ENCODE measurements at regions not wholly inside any gene's neighbourhood (a gene's known extent, or its start where the extent isn't known, plus 50 kb on each side); places are given as distances from the start of the nearest gene placed in this dataset.

DNA sequence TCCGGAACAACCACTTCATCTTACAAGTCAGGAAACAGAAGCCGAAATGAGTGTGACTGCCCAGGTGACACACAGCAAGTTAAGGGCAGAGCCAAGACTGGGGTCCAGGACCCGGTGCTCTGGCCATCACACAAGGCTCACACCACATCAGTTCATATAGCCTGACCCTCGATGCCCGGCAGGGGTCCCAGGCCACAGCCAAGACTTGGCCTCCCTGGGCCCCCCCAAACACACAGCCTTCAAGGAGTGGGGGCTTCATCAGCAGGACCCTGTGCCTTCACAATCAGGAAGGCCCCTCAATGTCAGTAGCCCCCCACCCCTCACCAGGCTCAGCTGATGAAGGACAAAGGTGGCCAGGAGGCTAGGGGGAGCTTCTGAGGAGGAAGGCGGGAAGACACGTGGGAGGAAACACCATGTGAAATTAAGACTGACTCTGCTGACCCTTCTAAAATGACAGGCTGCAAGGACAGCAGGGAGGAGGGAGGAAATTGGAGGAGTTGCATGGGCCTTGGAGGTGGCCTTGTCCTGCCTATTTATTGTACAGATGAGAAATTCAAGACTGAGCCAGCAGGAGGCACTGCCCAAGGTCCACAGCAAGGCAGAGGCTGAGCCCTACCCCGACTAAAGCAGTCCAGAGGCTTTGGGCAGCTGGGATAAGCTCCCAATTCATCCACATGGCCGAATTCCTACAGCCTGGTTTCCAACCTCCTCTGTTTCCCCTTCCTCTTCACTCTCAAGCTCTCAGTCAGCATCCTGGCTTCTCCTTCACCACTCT lies 216.1 kb upstream of the ZMIZ1 start:
- Histone ChIP-seq H3K27me3 (ENCODE audit: insufficient read depth, low read length) (no peaks in the 10 kb centered on the region), H3K9ac (ENCODE audit: low read length) (no peak overlapping the region), H3K4me2 (ENCODE audit: low read length) (no peak overlapping the region), H3K9me2 (ENCODE audit: insufficient read depth) (no peaks in the 10 kb centered on the region), H3K36me3 (ENCODE audit: control insufficient read depth in 1 of 2, insufficient read depth in 2 of 2, low read length in 2 of 2) (no peaks in the 10 kb centered on the region), H3K4me1 (ENCODE audit: control insufficient read depth in 1 of 2, insufficient read depth in 2 of 2, low read length in 2 of 2) (no peaks in the 10 kb centered on the region), H4K20me1 (ENCODE audit: insufficient read depth) (no peaks in the 10 kb centered on the region), H3K9me3 (ENCODE audit: control insufficient read depth in 1 of 2, insufficient read depth in 1 of 2, low read depth in 1 of 2, low read length in 2 of 2) (no peaks in the 10 kb centered on the region), H3K79me2 (ENCODE audit: insufficient read depth, low read length) (no peaks in the 10 kb centered on the region), H3K27ac (ENCODE audit: low read depth, low read length) (no peak overlapping the region), H2AFZ (ENCODE audit: low read depth, low read length, poor library complexity, severe bottlenecking) (no peak overlapping the region), H3K4me3 (replicated peaks in 1 of 2; ENCODE audit: low read depth in 1 of 2, low read length in 2 of 2) (no peak overlapping the region)
- ATAC-seq (peak; percentile 91), DNase-seq (ENCODE audit: low read depth, low spot score) (peak; percentile 18)
- intact Hi-C loops (cut with micrococcal nuclease), result no loop called here
- ChIA-PET POLR2A (no interaction called here), RAD21 (ENCODE audit: low non-redundant PET in 1 of 2, low total read pairs in 2 of 2, uncharacterized antibody in 2 of 2, unreplicated experiment in 2 of 2) (no interaction called here), CTCF (interaction anchor here (1.7 kb wide), 1 partner anchor 342 kb away, joined by 9 read pairs; no protein-coding TSS in a partner anchor)
- BruUV-seq (replicated peaks), result no TSS peak
- TF ChIP-seq, protein P1, sequence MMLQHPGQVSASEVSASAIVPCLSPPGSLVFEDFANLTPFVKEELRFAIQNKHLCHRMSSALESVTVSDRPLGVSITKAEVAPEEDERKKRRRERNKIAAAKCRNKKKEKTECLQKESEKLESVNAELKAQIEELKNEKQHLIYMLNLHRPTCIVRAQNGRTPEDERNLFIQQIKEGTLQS (IDR thresholded peaks at IDR 0.05), result no peak
- TF ChIP-seq, protein P2, sequence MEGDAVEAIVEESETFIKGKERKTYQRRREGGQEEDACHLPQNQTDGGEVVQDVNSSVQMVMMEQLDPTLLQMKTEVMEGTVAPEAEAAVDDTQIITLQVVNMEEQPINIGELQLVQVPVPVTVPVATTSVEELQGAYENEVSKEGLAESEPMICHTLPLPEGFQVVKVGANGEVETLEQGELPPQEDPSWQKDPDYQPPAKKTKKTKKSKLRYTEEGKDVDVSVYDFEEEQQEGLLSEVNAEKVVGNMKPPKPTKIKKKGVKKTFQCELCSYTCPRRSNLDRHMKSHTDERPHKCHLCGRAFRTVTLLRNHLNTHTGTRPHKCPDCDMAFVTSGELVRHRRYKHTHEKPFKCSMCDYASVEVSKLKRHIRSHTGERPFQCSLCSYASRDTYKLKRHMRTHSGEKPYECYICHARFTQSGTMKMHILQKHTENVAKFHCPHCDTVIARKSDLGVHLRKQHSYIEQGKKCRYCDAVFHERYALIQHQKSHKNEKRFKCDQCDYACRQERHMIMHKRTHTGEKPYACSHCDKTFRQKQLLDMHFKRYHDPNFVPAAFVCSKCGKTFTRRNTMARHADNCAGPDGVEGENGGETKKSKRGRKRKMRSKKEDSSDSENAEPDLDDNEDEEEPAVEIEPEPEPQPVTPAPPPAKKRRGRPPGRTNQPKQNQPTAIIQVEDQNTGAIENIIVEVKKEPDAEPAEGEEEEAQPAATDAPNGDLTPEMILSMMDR (IDR thresholded peaks at IDR 0.05 in 2 of 3, conservative IDR thresholded peaks at IDR 0.05 in 1 of 3; ENCODE audit: borderline replicate concordance in 1 of 3, insufficient read depth in 1 of 3, low read depth in 2 of 3, low read length in 2 of 3), result peak; percentile 27 to 47 (median 44); a peak in 5 of 6 replicates
- TF ChIP-seq CBX3 (IDR thresholded peaks at IDR 0.05; ENCODE audit: low read depth), result no peak
- no peak for TF ChIP-seq JUND (IDR thresholded peaks at IDR 0.05)
- no peak for TF ChIP-seq YY1 (IDR thresholded peaks at IDR 0.05; ENCODE audit: extremely low read depth, insufficient replicate concordance, low read depth, low read length)
- no peak for TF ChIP-seq POLR2AphosphoS5 (IDR thresholded peaks at IDR 0.05; ENCODE audit: low read depth, low read length)
- TF ChIP-seq SRF (IDR thresholded peaks at IDR 0.05; ENCODE audit: low read depth), result no peak
- TF ChIP-seq, protein P3, sequence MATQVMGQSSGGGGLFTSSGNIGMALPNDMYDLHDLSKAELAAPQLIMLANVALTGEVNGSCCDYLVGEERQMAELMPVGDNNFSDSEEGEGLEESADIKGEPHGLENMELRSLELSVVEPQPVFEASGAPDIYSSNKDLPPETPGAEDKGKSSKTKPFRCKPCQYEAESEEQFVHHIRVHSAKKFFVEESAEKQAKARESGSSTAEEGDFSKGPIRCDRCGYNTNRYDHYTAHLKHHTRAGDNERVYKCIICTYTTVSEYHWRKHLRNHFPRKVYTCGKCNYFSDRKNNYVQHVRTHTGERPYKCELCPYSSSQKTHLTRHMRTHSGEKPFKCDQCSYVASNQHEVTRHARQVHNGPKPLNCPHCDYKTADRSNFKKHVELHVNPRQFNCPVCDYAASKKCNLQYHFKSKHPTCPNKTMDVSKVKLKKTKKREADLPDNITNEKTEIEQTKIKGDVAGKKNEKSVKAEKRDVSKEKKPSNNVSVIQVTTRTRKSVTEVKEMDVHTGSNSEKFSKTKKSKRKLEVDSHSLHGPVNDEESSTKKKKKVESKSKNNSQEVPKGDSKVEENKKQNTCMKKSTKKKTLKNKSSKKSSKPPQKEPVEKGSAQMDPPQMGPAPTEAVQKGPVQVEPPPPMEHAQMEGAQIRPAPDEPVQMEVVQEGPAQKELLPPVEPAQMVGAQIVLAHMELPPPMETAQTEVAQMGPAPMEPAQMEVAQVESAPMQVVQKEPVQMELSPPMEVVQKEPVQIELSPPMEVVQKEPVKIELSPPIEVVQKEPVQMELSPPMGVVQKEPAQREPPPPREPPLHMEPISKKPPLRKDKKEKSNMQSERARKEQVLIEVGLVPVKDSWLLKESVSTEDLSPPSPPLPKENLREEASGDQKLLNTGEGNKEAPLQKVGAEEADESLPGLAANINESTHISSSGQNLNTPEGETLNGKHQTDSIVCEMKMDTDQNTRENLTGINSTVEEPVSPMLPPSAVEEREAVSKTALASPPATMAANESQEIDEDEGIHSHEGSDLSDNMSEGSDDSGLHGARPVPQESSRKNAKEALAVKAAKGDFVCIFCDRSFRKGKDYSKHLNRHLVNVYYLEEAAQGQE (IDR thresholded peaks at IDR 0.05; ENCODE audit: low read depth), result no peak
- TF ChIP-seq RAD21 (IDR thresholded peaks at IDR 0.05; ENCODE audit: low read depth), result peak; percentile 51

Measured in HCT116 (cell line).